HEK293 (cell line): ENCODE measurements at regions not wholly inside any gene's neighbourhood (a gene's known extent, or its start where the extent isn't known, plus 50 kb on each side); places are given as distances from the start of the nearest gene placed in this dataset.

Source experiments
- ATF2 ChIP-seq: fragments of 450-650 bp; formaldehyde crosslinking; IDR thresholded peaks from 2 replicates; pipeline ENCODE4 v1.5.1; 2016; ENCODE audit warnings: missing biosample characterization, missing genetic modification characterization, low read depth
- CTCF ChIP-seq: fragments of 450-650 bp; formaldehyde crosslinking; IDR thresholded peaks from 2 replicates; pipeline ENCODE4 v1.5.1; 2016; ENCODE audit warnings: missing biosample characterization, missing genetic modification characterization
- KLF8 ChIP-seq: fragments of 450-650 bp; formaldehyde crosslinking; IDR thresholded peaks from 2 replicates; pipeline ENCODE4 v1.5.1; 2016; ENCODE audit warnings: missing biosample characterization, missing genetic modification characterization
- PATZ1 ChIP-seq: fragments of 450-650 bp; formaldehyde crosslinking; IDR thresholded peaks from 2 replicates; pipeline ENCODE4 v1.5.1; 2016; ENCODE audit warnings: missing biosample characterization, missing genetic modification characterization
- PBX3 ChIP-seq: sonication (generic); formaldehyde crosslinking; IDR thresholded peaks from 2 replicates; pipeline ENCODE4 v1.8.1; 2022; ENCODE audit warnings: mild to moderate bottlenecking, moderate library complexity, missing genetic modification reagents
- PRDM4 ChIP-seq: fragments of 450-650 bp; formaldehyde crosslinking; IDR thresholded peaks from 2 replicates; pipeline ENCODE4 v1.5.1; 2017; ENCODE audit warnings: missing biosample characterization, missing genetic modification characterization
- REST ChIP-seq: fragments of 450-650 bp; formaldehyde crosslinking; IDR thresholded peaks from 2 replicates; pipeline ENCODE4 v1.5.1; 2016; ENCODE audit warnings: missing biosample characterization, missing genetic modification characterization
- SALL2 ChIP-seq: fragments of 450-650 bp; formaldehyde crosslinking; IDR thresholded peaks from 2 replicates; pipeline ENCODE4 v1.5.0; 2017; ENCODE audit warnings: missing biosample characterization, mild to moderate bottlenecking, missing genetic modification characterization, borderline replicate concordance
- ZNF510 ChIP-seq: fragments of 450-650 bp; formaldehyde crosslinking; IDR thresholded peaks from 2 replicates; pipeline ENCODE4 v1.5.1; 2018; ENCODE audit warnings: mild to moderate bottlenecking, missing genetic modification characterization, missing biosample characterization; ENCODE audit not compliant: insufficient replicate concordance
- ZNF529 ChIP-seq: fragments of 450-650 bp; formaldehyde crosslinking; IDR thresholded peaks from 2 replicates; pipeline ENCODE4 v1.5.1; 2017; ENCODE audit warnings: missing genetic modification characterization, missing biosample characterization; ENCODE audit not compliant: insufficient replicate concordance
- ZNF555 ChIP-seq: fragments of 450-650 bp; formaldehyde crosslinking; conservative IDR thresholded peaks from 2 replicates; pipeline ENCODE4 v1.5.1; 2017; ENCODE audit warnings: missing biosample characterization, mild to moderate bottlenecking, missing genetic modification characterization, inconsistent platforms
- ZNF560 ChIP-seq: fragments of 450-650 bp; formaldehyde crosslinking; IDR thresholded peaks from 2 replicates; pipeline ENCODE4 v1.5.1; 2017; ENCODE audit warnings: missing biosample characterization, missing genetic modification characterization, borderline replicate concordance
- ZNF639 ChIP-seq: fragments of 450-650 bp; formaldehyde crosslinking; IDR thresholded peaks from 2 replicates; pipeline ENCODE4 v1.5.1; 2016; ENCODE audit warnings: missing biosample characterization, missing genetic modification characterization

- TF ChIP-seq REST (tag by site-specific recombination) (no peak), CTCF (tag by site-specific recombination) (no peak), KLF8 (tag by site-specific recombination) (no peak), ZNF510 (no peak), PBX3 (no peak), SALL2 (tag by site-specific recombination) (no peak), ATF2 (no peak), ZNF529 (tag by site-specific recombination) (no peak), ZNF555 (tag by site-specific recombination) (no peak), PATZ1 (no peak), PRDM4 (no peak), ZNF639 (tag by site-specific recombination) (no peak), ZNF560 (no peak)
Measured at GRCh38 chr4:81622028-81622427, 150.3 kb upstream of the RASGEF1B start.
